MM.1S (cell line): ENCODE measurements at regions not wholly inside any gene's neighbourhood (a gene's known extent, or its start where the extent isn't known, plus 50 kb on each side); places are given as distances from the start of the nearest gene placed in this dataset.

Source experiments
- EZH2 ChIP-seq: fragments of 300-600 bp; sonication (generic); optimal IDR thresholded peaks from 2 replicates; pipeline ENCODE3; 2017; ENCODE audit warnings: low read depth, mild to moderate bottlenecking, antibody characterized with exemption, low read length, mixed read lengths
- TF ChIP-seq, protein P1 (sequence below): fragments of 300-600 bp; sonication (generic); IDR thresholded peaks from 2 replicates; pipeline ENCODE4 v1.5.1; 2016; ENCODE audit warnings: antibody characterized with exemption, low read length, mixed read lengths

DNA sequence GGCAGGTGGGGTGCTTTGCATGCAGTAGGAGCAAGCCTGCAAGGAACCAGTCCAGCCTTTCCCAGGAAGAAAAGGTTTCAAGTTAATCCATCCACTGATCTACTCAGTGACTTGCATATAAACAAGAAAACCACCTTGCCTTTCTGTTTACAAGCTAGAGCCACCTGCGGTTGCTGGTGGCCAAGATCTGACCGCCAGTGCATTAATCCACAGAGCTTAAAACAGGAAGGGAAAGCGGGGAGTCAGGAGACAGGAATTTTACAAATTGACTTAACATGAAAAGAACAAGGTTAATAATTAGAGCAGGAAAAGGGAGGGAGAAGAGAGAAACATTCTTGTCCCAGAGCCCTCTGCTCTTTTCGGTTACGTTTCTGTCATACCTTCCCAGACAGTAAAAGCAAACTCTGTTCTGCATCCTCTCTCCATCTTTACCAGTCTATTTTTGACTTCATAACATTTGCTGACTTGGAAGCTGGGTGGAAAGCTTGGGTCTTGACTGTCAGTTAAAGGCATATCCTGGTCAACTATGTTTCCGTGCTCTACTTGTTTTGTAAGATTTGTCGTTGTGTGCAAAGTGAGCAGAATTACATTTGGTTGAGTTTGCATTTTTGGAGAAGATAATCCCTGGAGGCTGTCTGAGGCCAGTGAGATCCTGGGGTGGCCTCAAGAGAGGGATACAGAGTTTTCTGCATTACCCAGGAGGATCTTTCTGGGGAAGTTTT, 760.6 kb downstream of the EFNB2 start:
- TF ChIP-seq, protein P1, sequence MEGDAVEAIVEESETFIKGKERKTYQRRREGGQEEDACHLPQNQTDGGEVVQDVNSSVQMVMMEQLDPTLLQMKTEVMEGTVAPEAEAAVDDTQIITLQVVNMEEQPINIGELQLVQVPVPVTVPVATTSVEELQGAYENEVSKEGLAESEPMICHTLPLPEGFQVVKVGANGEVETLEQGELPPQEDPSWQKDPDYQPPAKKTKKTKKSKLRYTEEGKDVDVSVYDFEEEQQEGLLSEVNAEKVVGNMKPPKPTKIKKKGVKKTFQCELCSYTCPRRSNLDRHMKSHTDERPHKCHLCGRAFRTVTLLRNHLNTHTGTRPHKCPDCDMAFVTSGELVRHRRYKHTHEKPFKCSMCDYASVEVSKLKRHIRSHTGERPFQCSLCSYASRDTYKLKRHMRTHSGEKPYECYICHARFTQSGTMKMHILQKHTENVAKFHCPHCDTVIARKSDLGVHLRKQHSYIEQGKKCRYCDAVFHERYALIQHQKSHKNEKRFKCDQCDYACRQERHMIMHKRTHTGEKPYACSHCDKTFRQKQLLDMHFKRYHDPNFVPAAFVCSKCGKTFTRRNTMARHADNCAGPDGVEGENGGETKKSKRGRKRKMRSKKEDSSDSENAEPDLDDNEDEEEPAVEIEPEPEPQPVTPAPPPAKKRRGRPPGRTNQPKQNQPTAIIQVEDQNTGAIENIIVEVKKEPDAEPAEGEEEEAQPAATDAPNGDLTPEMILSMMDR, result no peak
- no peak for TF ChIP-seq EZH2
